ENCODE measurements at regions not wholly inside any gene's neighbourhood (a gene's known extent, or its start where the extent isn't known, plus 50 kb on each side); places are given as distances from the start of the nearest gene placed in this dataset.

GRCh38 chr7:83849131-83849530 lies 200.2 kb upstream of the SEMA3E start:
- peaks cover 13% of the 10 kb centered on the region for H3K4me1 Mint-ChIP-seq
- Histone ChIP-seq H3K36me3 (ENCODE audit: insufficient read depth) (no peaks in the 10 kb centered on the region), H3K4me1 (ENCODE audit: insufficient read depth) (no peaks in the 10 kb centered on the region), H3K79me2 (replicated peaks; ENCODE audit: insufficient read depth) (no peaks in the 10 kb centered on the region), H3F3A (replicated peaks; ENCODE audit: low read depth) (no peaks in the 10 kb centered on the region), H3K4me3 (no peak overlapping the region), H3K27ac (ENCODE audit: low read depth) (no peak overlapping the region), H2AFZ (no peak overlapping the region), H3K4me2 (no peak overlapping the region), H4K20me1 (replicated peaks; ENCODE audit: insufficient read depth) (no peaks in the 10 kb centered on the region), H3K9me2 (ENCODE audit: insufficient read depth) (no peaks in the 10 kb centered on the region; the same call in 1 of the 2 replicates), H3K27me3 (ENCODE audit: insufficient read depth) (no peaks in the 10 kb centered on the region)
- no peak overlapping the region for H3K27ac Mint-ChIP-seq
- no peaks in the 10 kb centered on the region for H3K9me3 Mint-ChIP-seq
- ATAC-seq (no peak), DNase-seq (ENCODE audit: low spot score) (no peak)
- peaks cover 5% of the 10 kb centered on the region; the same call in 1 of the 3 replicates for H3K36me3 Mint-ChIP-seq (ENCODE audit: low read depth)
- H3K27me3 Mint-ChIP-seq (ENCODE audit: insufficient read depth, low read depth, poor library complexity): no peaks in the 10 kb centered on the region
- no peak overlapping the region for H3K4me3 Mint-ChIP-seq
- no peak for TF ChIP-seq NANOG (IDR thresholded peaks at IDR 0.05; ENCODE audit: borderline replicate concordance)
- TF ChIP-seq ZNF331 (CRISPR knock-in tag; IDR thresholded peaks at IDR 0.05; ENCODE audit: low read depth): no peak

GRCh38 chr7:83842894-83843293 lies 194.0 kb upstream of the SEMA3E start:
- Histone ChIP-seq H3K9me2 (ENCODE audit: insufficient read depth) (no peaks in the 10 kb centered on the region; the same call in 1 of the 2 replicates), H3F3A (replicated peaks; ENCODE audit: low read depth) (no peaks in the 10 kb centered on the region), H3K4me3 (no peak overlapping the region), H2AFZ (no peak overlapping the region), H3K79me2 (replicated peaks; ENCODE audit: insufficient read depth) (no peaks in the 10 kb centered on the region), H3K4me1 (ENCODE audit: insufficient read depth) (peaks cover 12% of the 10 kb centered on the region; the same call in 1 of the 2 replicates), H3K36me3 (ENCODE audit: insufficient read depth) (no peaks in the 10 kb centered on the region), H3K4me2 (no peak overlapping the region), H3K27ac (ENCODE audit: low read depth) (no peak overlapping the region), H4K20me1 (replicated peaks; ENCODE audit: insufficient read depth) (no peaks in the 10 kb centered on the region), H3K27me3 (ENCODE audit: insufficient read depth) (no peaks in the 10 kb centered on the region)
- H3K27me3 Mint-ChIP-seq (ENCODE audit: insufficient read depth, low read depth, poor library complexity): no peaks in the 10 kb centered on the region
- no peak for DNase-seq (ENCODE audit: low spot score)
- H3K4me1 Mint-ChIP-seq: peaks cover 7% of the 10 kb centered on the region
- no peaks in the 10 kb centered on the region for H3K9me3 Mint-ChIP-seq
- no peak overlapping the region for H3K27ac Mint-ChIP-seq
- ATAC-seq: no peak
- no peak overlapping the region for H3K4me3 Mint-ChIP-seq
- H3K36me3 Mint-ChIP-seq (ENCODE audit: low read depth): peaks cover 5% of the 10 kb centered on the region; the same call in 1 of the 3 replicates
- TF ChIP-seq CREB1 (CRISPR knock-in tag; IDR thresholded peaks at IDR 0.05; ENCODE audit: low read depth): no peak
- no peak for TF ChIP-seq REST (IDR thresholded peaks at IDR 0.05; ENCODE audit: unreplicated experiment)
- TF ChIP-seq ZNF462 (CRISPR knock-in tag; IDR thresholded peaks at IDR 0.05): no peak
- TF ChIP-seq ZNF331 (CRISPR knock-in tag; IDR thresholded peaks at IDR 0.05; ENCODE audit: low read depth): no peak
- TF ChIP-seq CTCF (conservative IDR thresholded peaks at IDR 0.05; ENCODE audit: low read depth in 2 of 2): no peak
- TF ChIP-seq EZH2 (IDR thresholded peaks at IDR 0.05; ENCODE audit: low read depth, unreplicated experiment): no peak
- TF ChIP-seq NANOG (IDR thresholded peaks at IDR 0.05; ENCODE audit: borderline replicate concordance): no peak
- no peak for TF ChIP-seq JUNB (IDR thresholded peaks at IDR 0.05; ENCODE audit: unreplicated experiment)
- no peak for TF ChIP-seq POLR2AphosphoS5 (IDR thresholded peaks at IDR 0.05; ENCODE audit: low read depth)
- TF ChIP-seq STAT1 (IDR thresholded peaks at IDR 0.05; ENCODE audit: unreplicated experiment): no peak
- TF ChIP-seq EZH2phosphoT487 (IDR thresholded peaks at IDR 0.05; ENCODE audit: unreplicated experiment): no peak

Measured in GM23338 (cell line).